Body of pancreas (tissue), 4 donors: ENCODE measurements at regions not wholly inside any gene's neighbourhood (a gene's known extent, or its start where the extent isn't known, plus 50 kb on each side); places are given as distances from the start of the nearest gene placed in this dataset.

ENCODE experiments used
- ATAC-seq: fragments of 150-250 bp; one replicate; pipeline ENCODE4 v1.9.1; 2016
- DNase-seq, 4 donors: peaks; one replicate each; pipeline ENCODE4 v3.0.0-alpha.2; 2019
- H3K27ac ChIP-seq, 4 donors: fragments of 200-600 bp; sonication (generic); 1 replicate in 3 of 4; 2 replicates in 1 of 4; pipeline versions ENCODE4 v1.5.1 to v1.6.1; 2016 to 2019; ENCODE audit warnings: mild to moderate bottlenecking in 1 of 4, mixed read lengths in 1 of 4, moderate library complexity in 1 of 4
- H3K27me3 ChIP-seq, 2 donors: fragments of 200-600 bp; sonication (generic); one replicate each; pipeline ENCODE4 v1.6.0; 2016; ENCODE audit warnings: mild to moderate bottlenecking in 1 of 2
- H3K36me3 ChIP-seq, 2 donors: fragments of 200-600 bp; sonication (generic); replicated peaks in 1 of 2; 2 replicates each; pipeline ENCODE4 v1.5.1; 2016; ENCODE audit warnings: low read depth in 2 of 2; ENCODE audit not compliant: insufficient read depth in 1 of 2
- H3K4me1 ChIP-seq: fragments of 200-600 bp; sonication (generic); one replicate; pipeline ENCODE4 v1.6.0; 2016
- H3K4me3 ChIP-seq, 2 donors: fragments of 200-600 bp; sonication (generic); 1 replicate in 1 of 2; 2 replicates in 1 of 2; pipeline ENCODE4 v1.5.1; 2016 to 2019
- H3K9me3 ChIP-seq, 3 donors: fragments of 200-600 bp; sonication (generic); 1 replicate in 2 of 3; 2 replicates in 1 of 3; pipeline ENCODE4 v1.5.1; 2016
- CTCF ChIP-seq, 7 experiments: fragments of 450-650 bp in 4 of 7; fragments of 200-600 bp in 3 of 7; sonication (generic) in 3 of 7; IDR thresholded peaks; one replicate each; pipeline ENCODE4 v1.5.1; 2016 to 2019; ENCODE audit warnings: antibody characterized with exemption in 7 of 7
- POLR2A ChIP-seq, 3 donors: fragments of 450-650 bp; IDR thresholded peaks; one replicate each; pipeline ENCODE4 v1.6.1; 2016; ENCODE audit warnings: antibody characterized with exemption in 3 of 3, mild to moderate bottlenecking in 2 of 3
- WGBS, 2 donors: methylation state at CpG; one replicate each; pipeline ENCODE4 v1.1.5; 2017; 5-methylcytosine and 5-hydroxymethylcytosine counted together
- intact Hi-C: fragments of 100-400 bp; cut with DNase I; formaldehyde crosslinking; loops from one replicate; pipeline ENCODE4 v1.15.1; 2023

- DNase-seq (peak; percentile 63 to 85 (median 80)), ATAC-seq (peak; percentile 50)
- Histone ChIP-seq H3K27ac (peak overlapping the region in 1 of 4 donors; percentile 46), H3K4me1 (peaks cover 5% of the 10 kb centered on the region), H3K4me3 (no peak overlapping the region), H3K27me3 (no peaks in the 10 kb centered on the region), H3K9me3 (no peaks in the 10 kb centered on the region), H3K36me3 (no peaks in the 10 kb centered on the region)
- intact Hi-C loops, result no loop called here
- TF ChIP-seq POLR2A (IDR thresholded peaks at IDR 0.05) (no peak), CTCF (IDR thresholded peaks at IDR 0.05) (no peak)
- 26 to 41% methylated on average over 8 of the region's 8 CpGs for WGBS, 2 donors
Measured at GRCh38 chr12:126083926-126084325, 1018.7 kb downstream of the AACS start.

GRCh38 chr12:126084480-126084879 lies 1019.2 kb downstream of the AACS start:
- H3K27me3 ChIP-seq, result no peaks in the 10 kb centered on the region
- TF ChIP-seq CTCF (IDR thresholded peaks at IDR 0.05), result no peak
- TF ChIP-seq POLR2A (IDR thresholded peaks at IDR 0.05), result no peak
- no peak overlapping the region for H3K4me3 ChIP-seq
- no peak overlapping the region for H3K27ac ChIP-seq
- DNase-seq, result peak in 3 of 4 donors; percentile 7 to 31 (median 18)
- no peaks in the 10 kb centered on the region for H3K36me3 ChIP-seq
- H3K9me3 ChIP-seq, result no peaks in the 10 kb centered on the region
- intact Hi-C loops, result no loop called here
- ATAC-seq, result no peak
- peaks cover 5% of the 10 kb centered on the region for H3K4me1 ChIP-seq

GRCh38 chr12:126086242-126086641 lies 1021.0 kb downstream of the AACS start:
- intact Hi-C loops, result no loop called here
- no peak for TF ChIP-seq CTCF (IDR thresholded peaks at IDR 0.05)
- no peak for TF ChIP-seq POLR2A (IDR thresholded peaks at IDR 0.05)
- Histone ChIP-seq H3K27ac (no peak overlapping the region), H3K9me3 (no peaks in the 10 kb centered on the region), H3K4me1 (peaks cover 5% of the 10 kb centered on the region), H3K27me3 (no peaks in the 10 kb centered on the region), H3K4me3 (no peak overlapping the region), H3K36me3 (no peaks in the 10 kb centered on the region)
- WGBS, 2 donors, result 33 to 44% methylated on average over 3 of the region's 3 CpGs
- DNase-seq, result no peak
- no peak for ATAC-seq

- TF ChIP-seq POLR2A (IDR thresholded peaks at IDR 0.05), result no peak
Measured at GRCh38 chr12:126087692-126088091, 1022.5 kb downstream of the AACS start.

GRCh38 chr12:126093908-126094307 lies 1028.7 kb downstream of the AACS start:
- no peaks in the 10 kb centered on the region for H3K9me3 ChIP-seq
- H3K4me3 ChIP-seq, result no peak overlapping the region
- DNase-seq (peak in 1 of 4 donors; percentile 6), ATAC-seq (no peak)
- H3K27me3 ChIP-seq, result no peaks in the 10 kb centered on the region
- H3K27ac ChIP-seq, result no peak overlapping the region
- no peaks in the 10 kb centered on the region for H3K4me1 ChIP-seq
- H3K36me3 ChIP-seq, result no peaks in the 10 kb centered on the region
- TF ChIP-seq CTCF (IDR thresholded peaks at IDR 0.05) (no peak), POLR2A (IDR thresholded peaks at IDR 0.05) (no peak)
- WGBS, 2 donors, result 76 to 84% methylated on average over 1 of the region's 1 CpG
- intact Hi-C loops, result no loop called here

More at GRCh38 chr12:126087692-126088091, 1022.5 kb downstream of the AACS start:
- H3K36me3 ChIP-seq, result no peaks in the 10 kb centered on the region
- no peak for DNase-seq
- ATAC-seq, result no peak
- no peaks in the 10 kb centered on the region for H3K9me3 ChIP-seq
- intact Hi-C loops, result no loop called here
- 61 to 72% methylated on average over 3 of the region's 3 CpGs for WGBS, 2 donors
- H3K4me3 ChIP-seq, result no peak overlapping the region
- H3K4me1 ChIP-seq, result peaks cover 5% of the 10 kb centered on the region
- H3K27me3 ChIP-seq, result no peaks in the 10 kb centered on the region
- no peak overlapping the region for H3K27ac ChIP-seq
